BE2C (cell line): ENCODE measurements at regions not wholly inside any gene's neighbourhood (a gene's known extent, or its start where the extent isn't known, plus 50 kb on each side); places are given as distances from the start of the nearest gene placed in this dataset.

Experiments
- DNase-seq: peaks from one replicate; pipeline ENCODE4 v3.0.0-alpha.2; 2020
- H3K27me3 ChIP-seq: fragments of 250-450 bp; sonication (Bioruptor Pico); 2 replicates; pipeline ENCODE4 v1.5.1; 2020; ENCODE audit warnings: mild to moderate bottlenecking
- H3K36me3 ChIP-seq: fragments of 250-450 bp; sonication (Bioruptor Pico); 2 replicates; pipeline ENCODE4 v1.5.1; 2020; ENCODE audit warnings: mild to moderate bottlenecking
- H3K4me1 ChIP-seq: fragments of 250-450 bp; sonication (Bioruptor Pico); 2 replicates; pipeline ENCODE4 v1.5.1; 2020
- H3K4me3 ChIP-seq: 2 replicates; pipeline ENCODE4 v1.5.1; 2011; ENCODE audit warnings: low read depth, low read length
- H3K9me3 ChIP-seq: fragments of 250-450 bp; sonication (Bioruptor Pico); 2 replicates; pipeline ENCODE4 v1.5.1; 2020
- TF ChIP-seq, protein P1 (sequence below): IDR thresholded peaks from 2 replicates; pipeline ENCODE4 v1.5.1; 2012; ENCODE audit warnings: mild to moderate bottlenecking, low read depth, low read length

DNA sequence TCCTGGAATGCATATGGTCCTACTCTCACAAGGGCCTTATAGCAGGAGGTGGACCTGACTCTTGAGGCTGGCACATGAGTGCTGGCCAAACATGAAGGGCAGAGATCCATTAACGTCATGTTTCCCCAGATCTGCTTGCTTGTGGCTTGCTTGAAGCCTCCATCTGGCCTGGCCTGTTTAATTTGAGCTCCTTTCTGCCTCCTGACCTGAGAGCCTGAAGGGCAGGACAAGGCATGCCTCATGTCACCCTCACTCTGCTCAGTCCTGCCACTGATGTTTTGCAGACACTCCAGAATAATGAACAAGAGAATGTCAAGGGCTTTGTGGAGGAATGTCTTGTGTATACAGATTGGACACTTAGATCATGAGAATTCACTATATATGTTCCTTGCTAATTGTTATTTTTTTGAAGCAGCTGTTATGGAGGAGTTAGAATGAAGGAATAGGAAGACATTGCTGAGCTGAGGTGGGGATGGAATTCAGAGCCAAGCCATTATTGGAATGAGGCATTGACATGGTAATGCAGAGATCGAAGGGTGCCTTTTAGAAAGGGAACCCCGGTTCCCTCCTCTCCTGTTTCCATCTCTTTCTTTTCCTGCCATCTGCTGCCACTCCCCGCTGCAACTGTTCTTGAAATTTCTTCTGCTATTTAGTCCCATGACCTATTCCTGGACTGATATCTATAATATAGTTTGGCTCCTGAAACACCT, 457.0 kb upstream of the PROX1 start:
- Histone ChIP-seq H3K9me3 (no peaks in the 10 kb centered on the region), H3K36me3 (no peaks in the 10 kb centered on the region), H3K27me3 (no peaks in the 10 kb centered on the region), H3K4me3 (no peak overlapping the region), H3K4me1 (no peaks in the 10 kb centered on the region)
- no peak for DNase-seq
- TF ChIP-seq, protein P1, sequence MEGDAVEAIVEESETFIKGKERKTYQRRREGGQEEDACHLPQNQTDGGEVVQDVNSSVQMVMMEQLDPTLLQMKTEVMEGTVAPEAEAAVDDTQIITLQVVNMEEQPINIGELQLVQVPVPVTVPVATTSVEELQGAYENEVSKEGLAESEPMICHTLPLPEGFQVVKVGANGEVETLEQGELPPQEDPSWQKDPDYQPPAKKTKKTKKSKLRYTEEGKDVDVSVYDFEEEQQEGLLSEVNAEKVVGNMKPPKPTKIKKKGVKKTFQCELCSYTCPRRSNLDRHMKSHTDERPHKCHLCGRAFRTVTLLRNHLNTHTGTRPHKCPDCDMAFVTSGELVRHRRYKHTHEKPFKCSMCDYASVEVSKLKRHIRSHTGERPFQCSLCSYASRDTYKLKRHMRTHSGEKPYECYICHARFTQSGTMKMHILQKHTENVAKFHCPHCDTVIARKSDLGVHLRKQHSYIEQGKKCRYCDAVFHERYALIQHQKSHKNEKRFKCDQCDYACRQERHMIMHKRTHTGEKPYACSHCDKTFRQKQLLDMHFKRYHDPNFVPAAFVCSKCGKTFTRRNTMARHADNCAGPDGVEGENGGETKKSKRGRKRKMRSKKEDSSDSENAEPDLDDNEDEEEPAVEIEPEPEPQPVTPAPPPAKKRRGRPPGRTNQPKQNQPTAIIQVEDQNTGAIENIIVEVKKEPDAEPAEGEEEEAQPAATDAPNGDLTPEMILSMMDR = no peak

DNA sequence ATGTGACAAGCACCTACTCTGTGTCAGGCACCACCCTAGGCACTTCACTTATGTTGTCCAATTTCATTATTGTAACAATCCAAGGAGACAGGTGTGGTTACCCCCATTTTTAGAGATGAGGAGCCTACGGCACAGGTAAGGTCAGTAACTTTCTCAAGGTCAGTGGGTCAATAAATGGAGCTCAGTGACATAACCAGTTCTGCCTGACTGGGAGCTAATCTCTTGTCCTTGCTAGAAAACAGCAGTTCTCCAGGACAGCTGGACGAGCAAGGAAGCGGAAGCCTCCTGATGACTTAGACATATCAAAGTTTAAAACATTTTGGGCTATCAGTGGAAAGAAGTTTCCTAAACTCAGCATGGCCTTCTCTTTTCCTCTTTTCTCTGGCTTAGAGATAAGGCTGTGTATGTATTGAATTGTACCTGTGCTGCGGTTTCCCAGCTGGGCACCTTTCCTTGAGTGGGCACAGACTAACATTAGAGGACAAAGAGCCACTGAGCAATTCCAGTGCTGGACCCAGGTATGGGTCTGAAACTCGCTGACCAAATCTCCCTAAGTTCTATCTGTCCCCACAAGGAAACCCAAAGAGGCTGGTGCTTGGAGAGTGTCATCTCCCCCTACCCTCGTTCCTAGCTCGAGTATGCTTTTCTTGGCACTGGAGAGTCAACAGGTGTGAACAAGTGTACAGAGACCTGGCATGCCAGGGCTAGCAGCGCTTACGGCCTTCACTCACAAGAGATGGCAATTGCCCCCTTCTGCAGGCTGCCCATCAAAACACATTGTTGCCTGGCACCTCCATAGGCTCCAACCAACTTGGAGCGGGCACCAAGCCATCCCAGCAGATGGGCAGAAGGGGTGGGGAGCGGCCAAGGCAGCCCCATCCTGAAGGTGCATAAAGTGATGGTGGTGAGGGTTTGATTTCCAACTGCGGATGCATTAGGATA, 456.1 kb upstream of the PROX1 start:
- TF ChIP-seq, protein P1 = no peak
- H3K36me3 ChIP-seq = no peaks in the 10 kb centered on the region
- DNase-seq = no peak
- H3K9me3 ChIP-seq = no peaks in the 10 kb centered on the region
- H3K27me3 ChIP-seq = no peaks in the 10 kb centered on the region
- H3K4me3 ChIP-seq = no peak overlapping the region
- no peaks in the 10 kb centered on the region for H3K4me1 ChIP-seq

DNA sequence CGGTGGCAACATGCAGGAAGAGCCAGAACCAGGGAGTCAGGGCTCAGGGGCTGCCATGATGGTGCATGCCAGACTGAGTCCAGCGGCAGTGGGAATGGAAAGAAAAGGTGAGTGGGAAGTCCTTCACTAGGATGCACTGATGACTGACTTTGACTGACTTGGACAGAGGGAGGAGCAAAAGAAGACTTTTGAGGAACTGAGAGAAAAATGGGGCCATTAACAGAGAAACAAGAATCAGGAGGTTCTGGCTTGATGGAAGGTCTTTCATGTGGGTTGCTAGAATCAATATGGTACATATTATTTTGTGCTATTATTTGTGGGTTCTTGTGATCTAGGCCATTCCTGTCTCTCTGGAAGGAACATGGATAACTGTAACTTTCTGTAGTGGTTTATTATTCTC, 454.6 kb upstream of the PROX1 start:
- DNase-seq = no peak
- Histone ChIP-seq H3K9me3 (no peaks in the 10 kb centered on the region), H3K36me3 (no peaks in the 10 kb centered on the region), H3K4me3 (no peak overlapping the region), H3K4me1 (no peaks in the 10 kb centered on the region), H3K27me3 (no peaks in the 10 kb centered on the region)
- TF ChIP-seq, protein P1 = no peak

DNA sequence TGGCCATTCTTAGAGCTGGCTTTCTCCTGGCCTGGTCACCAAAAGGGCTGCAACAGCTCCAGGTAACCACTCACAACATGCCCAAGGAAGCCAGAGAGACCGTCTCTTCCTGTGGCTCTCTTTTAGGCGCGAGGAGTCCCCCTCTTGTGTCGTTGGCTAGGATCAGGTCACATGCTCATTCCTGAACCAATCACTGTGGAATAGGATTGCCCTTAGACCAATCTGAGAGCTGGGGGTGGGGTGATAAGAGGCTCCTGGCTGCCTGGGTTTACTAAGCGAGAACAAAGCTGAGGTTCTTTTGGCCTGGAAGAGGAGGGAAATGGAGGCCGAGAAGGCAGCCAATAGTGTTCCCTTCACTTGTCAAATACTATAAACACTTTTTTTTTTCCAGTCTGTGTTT, 452.1 kb upstream of the PROX1 start:
- DNase-seq = no peak
- no peak overlapping the region for H3K4me3 ChIP-seq
- H3K36me3 ChIP-seq = no peaks in the 10 kb centered on the region
- H3K27me3 ChIP-seq = no peaks in the 10 kb centered on the region
- H3K9me3 ChIP-seq = no peaks in the 10 kb centered on the region
- TF ChIP-seq, protein P1 = no peak
- no peaks in the 10 kb centered on the region for H3K4me1 ChIP-seq

DNA sequence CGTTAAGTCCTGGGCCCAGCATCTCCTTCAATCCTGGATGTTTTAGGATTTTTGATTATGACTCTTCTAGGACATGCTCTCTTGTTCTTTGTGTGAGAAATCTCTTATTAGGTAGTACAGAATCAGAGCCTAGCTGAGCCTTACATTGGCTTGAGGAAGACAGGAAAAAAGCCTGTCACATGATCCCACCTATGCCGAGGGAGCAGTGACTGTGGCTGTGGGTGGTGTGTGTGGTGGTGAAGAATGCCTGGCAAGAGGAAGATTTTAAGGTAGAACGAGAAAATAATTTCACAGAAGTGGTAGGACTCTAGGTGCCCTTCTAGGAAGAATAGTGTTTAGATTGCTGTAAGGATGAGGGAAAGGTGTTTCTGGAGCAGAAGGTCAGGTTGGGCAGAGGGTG, 449.5 kb upstream of the PROX1 start:
- DNase-seq = no peak
- TF ChIP-seq, protein P1 = no peak
- H3K4me1 ChIP-seq = no peaks in the 10 kb centered on the region
- no peak overlapping the region for H3K4me3 ChIP-seq
- no peaks in the 10 kb centered on the region for H3K36me3 ChIP-seq
- H3K27me3 ChIP-seq = no peaks in the 10 kb centered on the region; the same call in 1 of the 2 replicates
- no peaks in the 10 kb centered on the region for H3K9me3 ChIP-seq

DNA sequence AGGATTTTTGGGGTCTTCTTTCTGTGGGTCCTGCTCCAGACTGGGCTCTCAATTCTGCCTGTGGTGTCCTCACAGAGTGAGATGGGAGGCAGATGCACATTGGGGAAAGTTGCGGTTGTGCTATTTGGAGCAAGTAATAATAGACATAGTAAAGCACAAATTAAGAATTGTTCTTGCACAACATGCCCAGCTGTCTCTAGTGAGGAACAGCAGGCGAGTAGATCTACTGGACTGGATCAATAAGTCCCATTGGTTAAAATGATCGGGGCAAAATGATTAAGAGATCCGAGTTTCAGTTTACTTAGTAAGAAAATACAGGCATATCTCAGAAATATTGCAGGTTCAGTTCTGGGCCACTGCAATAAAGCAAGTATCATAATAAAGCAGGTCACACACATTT, 448.3 kb upstream of the PROX1 start:
- Histone ChIP-seq H3K9me3 (no peaks in the 10 kb centered on the region), H3K27me3 (no peaks in the 10 kb centered on the region; the same call in 1 of the 2 replicates), H3K4me1 (no peaks in the 10 kb centered on the region), H3K4me3 (no peak overlapping the region), H3K36me3 (no peaks in the 10 kb centered on the region)
- TF ChIP-seq, protein P1 = no peak
- no peak for DNase-seq
